Tibial artery (tissue), 4 donors: ENCODE measurements at regions not wholly inside any gene's neighbourhood (a gene's known extent, or its start where the extent isn't known, plus 50 kb on each side); places are given as distances from the start of the nearest gene placed in this dataset.

ENCODE experiments used
- DNase-seq, 2 donors: peaks; one replicate each; pipeline ENCODE4 v3.0.0-alpha.2; 2019
- H3K27ac ChIP-seq, 2 donors: fragments of 200-600 bp; sonication (generic) in 1 of 2; 1 replicate in 1 of 2; 2 replicates in 1 of 2; pipeline ENCODE4 v1.5.1; 2018 to 2019; ENCODE audit warnings: mild to moderate bottlenecking in 1 of 2
- H3K27me3 ChIP-seq, 2 donors: fragments of 200-600 bp; sonication (generic) in 1 of 2; one replicate each; pipeline versions ENCODE4 v1.5.1 to v1.6.0; 2016 to 2019
- H3K36me3 ChIP-seq, 3 donors: fragments of 200-600 bp; sonication (generic) in 2 of 3; one replicate each; pipeline ENCODE4 v1.5.1; 2016 to 2019; ENCODE audit warnings: mild to moderate bottlenecking in 2 of 3
- H3K4me1 ChIP-seq, 4 donors: fragments of 200-600 bp; sonication (generic) in 2 of 4; 1 replicate in 3 of 4; 2 replicates in 1 of 4; pipeline ENCODE4 v1.5.1; 2016 to 2019
- H3K4me3 ChIP-seq, 2 donors: fragments of 200-600 bp; sonication (generic) in 1 of 2; 1 replicate in 1 of 2; 2 replicates in 1 of 2; pipeline ENCODE4 v1.5.1; 2018 to 2019; ENCODE audit warnings: mild to moderate bottlenecking in 2 of 2
- H3K9me3 ChIP-seq, 3 donors: fragments of 200-600 bp; sonication (generic) in 1 of 3; one replicate each; pipeline ENCODE4 v1.5.1; 2016 to 2019
- intact Hi-C: fragments of 100-400 bp; cut with DNase I; formaldehyde crosslinking; loops from one replicate; pipeline ENCODE4 v1.15.0; 2023; ENCODE audit warnings: low total_unique reads
- TF ChIP-seq, protein P1 (sequence below), 2 experiments: fragments of 200-600 bp in 1 of 2; fragments of 450-650 bp in 1 of 2; IDR thresholded peaks; one replicate each; pipeline ENCODE4 v1.5.1; 2017 to 2019; ENCODE audit warnings: antibody characterized with exemption in 2 of 2, mild to moderate bottlenecking in 1 of 2, moderate library complexity in 1 of 2

GRCh38 chr11:112765337-112765736 lies 195.9 kb upstream of the NCAM1 start:
- Histone ChIP-seq H3K4me1 (peaks cover 0 to 15% (median 0%) of the 10 kb centered on the region in 4 donors), H3K36me3 (no peaks in the 10 kb centered on the region), H3K27ac (no peak overlapping the region), H3K9me3 (no peaks in the 10 kb centered on the region), H3K27me3 (no peaks in the 10 kb centered on the region), H3K4me3 (no peak overlapping the region)
- TF ChIP-seq, protein P1, sequence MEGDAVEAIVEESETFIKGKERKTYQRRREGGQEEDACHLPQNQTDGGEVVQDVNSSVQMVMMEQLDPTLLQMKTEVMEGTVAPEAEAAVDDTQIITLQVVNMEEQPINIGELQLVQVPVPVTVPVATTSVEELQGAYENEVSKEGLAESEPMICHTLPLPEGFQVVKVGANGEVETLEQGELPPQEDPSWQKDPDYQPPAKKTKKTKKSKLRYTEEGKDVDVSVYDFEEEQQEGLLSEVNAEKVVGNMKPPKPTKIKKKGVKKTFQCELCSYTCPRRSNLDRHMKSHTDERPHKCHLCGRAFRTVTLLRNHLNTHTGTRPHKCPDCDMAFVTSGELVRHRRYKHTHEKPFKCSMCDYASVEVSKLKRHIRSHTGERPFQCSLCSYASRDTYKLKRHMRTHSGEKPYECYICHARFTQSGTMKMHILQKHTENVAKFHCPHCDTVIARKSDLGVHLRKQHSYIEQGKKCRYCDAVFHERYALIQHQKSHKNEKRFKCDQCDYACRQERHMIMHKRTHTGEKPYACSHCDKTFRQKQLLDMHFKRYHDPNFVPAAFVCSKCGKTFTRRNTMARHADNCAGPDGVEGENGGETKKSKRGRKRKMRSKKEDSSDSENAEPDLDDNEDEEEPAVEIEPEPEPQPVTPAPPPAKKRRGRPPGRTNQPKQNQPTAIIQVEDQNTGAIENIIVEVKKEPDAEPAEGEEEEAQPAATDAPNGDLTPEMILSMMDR (IDR thresholded peaks at IDR 0.05): no peak
- no peak for DNase-seq
- intact Hi-C loops: no loop called here

DNA sequence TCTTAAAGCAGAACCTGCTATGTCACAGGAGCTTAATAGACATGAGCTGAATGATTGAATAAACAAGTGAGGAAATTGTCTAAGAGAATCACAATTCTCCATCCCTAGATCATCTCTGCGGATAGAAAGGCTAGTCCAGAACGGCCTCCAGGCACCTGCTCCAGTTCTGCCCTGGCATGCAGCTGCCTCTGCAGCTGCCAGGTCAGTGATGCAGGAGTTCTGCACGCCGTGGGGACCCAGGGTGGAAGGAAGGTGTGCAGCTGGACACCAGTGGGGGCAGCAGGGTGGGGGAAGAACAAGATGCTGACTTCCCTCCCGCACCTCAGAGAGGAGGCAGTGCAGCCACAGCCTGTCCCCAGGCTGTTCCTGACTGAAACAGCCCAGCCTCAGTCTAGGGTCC lies 192.1 kb upstream of the NCAM1 start:
- Histone ChIP-seq H3K36me3 (no peaks in the 10 kb centered on the region), H3K4me1 (no peaks in the 10 kb centered on the region), H3K4me3 (no peak overlapping the region), H3K27me3 (no peaks in the 10 kb centered on the region), H3K27ac (no peak overlapping the region), H3K9me3 (no peaks in the 10 kb centered on the region)
- intact Hi-C loops: no loop called here
- TF ChIP-seq, protein P1 (IDR thresholded peaks at IDR 0.05): no peak
- DNase-seq: no peak

DNA sequence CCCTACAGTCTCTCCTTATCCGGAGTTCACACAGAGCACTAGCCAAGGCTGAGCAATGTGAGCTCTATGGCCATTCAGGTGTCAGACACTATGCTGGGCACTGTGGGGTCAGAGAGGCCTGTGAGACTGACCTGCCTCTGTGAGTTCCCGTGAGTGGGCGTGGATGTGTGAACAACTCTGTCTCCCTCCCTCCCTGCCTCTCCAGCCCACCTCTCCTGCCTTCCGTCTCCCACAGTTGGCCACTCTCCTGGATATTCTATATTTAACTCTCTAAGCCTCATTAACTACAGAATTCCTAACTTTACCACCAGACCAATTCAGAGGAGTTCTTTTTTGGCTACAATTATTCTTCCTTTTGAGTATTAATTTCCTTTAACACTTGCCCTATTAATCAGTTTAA lies 191.6 kb upstream of the NCAM1 start:
- intact Hi-C loops: no loop called here
- no peak for DNase-seq
- TF ChIP-seq, protein P1 (IDR thresholded peaks at IDR 0.05): no peak
- H3K36me3 ChIP-seq: no peaks in the 10 kb centered on the region
- H3K4me3 ChIP-seq: no peak overlapping the region
- H3K27ac ChIP-seq: no peak overlapping the region
- H3K4me1 ChIP-seq: no peaks in the 10 kb centered on the region
- H3K27me3 ChIP-seq: peaks cover 0 to under 1% of the 10 kb centered on the region in 2 donors
- H3K9me3 ChIP-seq: no peaks in the 10 kb centered on the region

GRCh38 chr11:112770033-112770432 lies 191.2 kb upstream of the NCAM1 start:
- TF ChIP-seq, protein P1 (IDR thresholded peaks at IDR 0.05): no peak
- H3K4me3 ChIP-seq: no peak overlapping the region
- peaks cover 0 to 2% of the 10 kb centered on the region in 2 donors for H3K27me3 ChIP-seq
- no peaks in the 10 kb centered on the region for H3K9me3 ChIP-seq
- intact Hi-C loops: no loop called here
- H3K27ac ChIP-seq: no peak overlapping the region
- DNase-seq: no peak
- no peaks in the 10 kb centered on the region for H3K36me3 ChIP-seq
- H3K4me1 ChIP-seq: no peaks in the 10 kb centered on the region

- TF ChIP-seq, protein P1 (IDR thresholded peaks at IDR 0.05): no peak
- H3K36me3 ChIP-seq: no peaks in the 10 kb centered on the region
- H3K9me3 ChIP-seq: no peaks in the 10 kb centered on the region
- H3K4me1 ChIP-seq: no peaks in the 10 kb centered on the region
- DNase-seq: no peak
- intact Hi-C loops: no loop called here
- no peak overlapping the region for H3K4me3 ChIP-seq
- peaks cover 0 to 2% of the 10 kb centered on the region in 2 donors for H3K27me3 ChIP-seq
- H3K27ac ChIP-seq: no peak overlapping the region
Measured at GRCh38 chr11:112770487-112770886, 190.7 kb upstream of the NCAM1 start.

GRCh38 chr11:112771851-112772250 lies 189.4 kb upstream of the NCAM1 start:
- Histone ChIP-seq H3K36me3 (no peaks in the 10 kb centered on the region), H3K4me1 (no peaks in the 10 kb centered on the region), H3K4me3 (no peak overlapping the region), H3K9me3 (no peaks in the 10 kb centered on the region), H3K27me3 (peaks cover 0 to 2% of the 10 kb centered on the region in 2 donors), H3K27ac (no peak overlapping the region)
- DNase-seq: no peak
- intact Hi-C loops: no loop called here
- TF ChIP-seq, protein P1 (IDR thresholded peaks at IDR 0.05): no peak
